ENCODE measurements at regions not wholly inside any gene's neighbourhood (a gene's known extent, or its start where the extent isn't known, plus 50 kb on each side); places are given as distances from the start of the nearest gene placed in this dataset.

GRCh38 chr6:80566361-80566760 is 459.9 kb downstream of the BCKDHB start:
- no peak overlapping the region for H3K27ac ChIP-seq (ENCODE audit: low read length)
- H3K4me1 ChIP-seq (ENCODE audit: control insufficient read depth in 1 of 2, insufficient read depth in 2 of 2, low read length in 2 of 2): no peaks in the 10 kb centered on the region
- no peaks in the 10 kb centered on the region for H3K9me3 ChIP-seq (ENCODE audit: control insufficient read depth in 1 of 2, low read length in 2 of 2)
- no peak overlapping the region for H3K4me3 ChIP-seq (ENCODE audit: low read depth in 1 of 2, low read length in 2 of 2)
- no peaks in the 10 kb centered on the region for H3K36me3 ChIP-seq (ENCODE audit: control insufficient read depth in 1 of 2, insufficient read depth in 2 of 2, low read length in 2 of 2)
- no peaks in the 10 kb centered on the region for H3K27me3 ChIP-seq (ENCODE audit: low read depth, low read length)

GRCh38 chr6:80553071-80553740 is 446.7 kb downstream of the BCKDHB start:
- H3K27ac ChIP-seq (ENCODE audit: low read length): no peak overlapping the region
- H3K4me3 ChIP-seq (ENCODE audit: low read depth in 1 of 2, low read length in 2 of 2): no peak overlapping the region
- no peaks in the 10 kb centered on the region for H3K27me3 ChIP-seq (ENCODE audit: low read depth, low read length)
- H3K4me1 ChIP-seq (ENCODE audit: control insufficient read depth in 1 of 2, insufficient read depth in 2 of 2, low read length in 2 of 2): peaks cover 0 to 5% of the 10 kb centered on the region in 2 donors
- H3K9me3 ChIP-seq (ENCODE audit: control insufficient read depth in 1 of 2, low read length in 2 of 2): no peaks in the 10 kb centered on the region
- no peaks in the 10 kb centered on the region for H3K36me3 ChIP-seq (ENCODE audit: control insufficient read depth in 1 of 2, insufficient read depth in 2 of 2, low read length in 2 of 2)

- Histone ChIP-seq H3K4me3 (ENCODE audit: low read depth in 1 of 2, low read length in 2 of 2) (no peak overlapping the region), H3K9me3 (ENCODE audit: control insufficient read depth in 1 of 2, low read length in 2 of 2) (no peaks in the 10 kb centered on the region), H3K27me3 (ENCODE audit: low read depth, low read length) (no peaks in the 10 kb centered on the region), H3K4me1 (ENCODE audit: control insufficient read depth in 1 of 2, insufficient read depth in 2 of 2, low read length in 2 of 2) (peaks cover 0 to 10% of the 10 kb centered on the region in 2 donors), H3K36me3 (ENCODE audit: control insufficient read depth in 1 of 2, insufficient read depth in 2 of 2, low read length in 2 of 2) (no peaks in the 10 kb centered on the region), H3K27ac (ENCODE audit: low read length) (no peak overlapping the region)
Observed at GRCh38 chr6:80550748-80551147, 444.3 kb downstream of the BCKDHB start.

GRCh38 chr6:80550281-80550680 is 443.8 kb downstream of the BCKDHB start:
- no peak overlapping the region for H3K4me3 ChIP-seq (ENCODE audit: low read depth in 1 of 2, low read length in 2 of 2)
- no peaks in the 10 kb centered on the region for H3K9me3 ChIP-seq (ENCODE audit: control insufficient read depth in 1 of 2, low read length in 2 of 2)
- no peaks in the 10 kb centered on the region for H3K27me3 ChIP-seq (ENCODE audit: low read depth, low read length)
- peaks cover 0 to 10% of the 10 kb centered on the region in 2 donors for H3K4me1 ChIP-seq (ENCODE audit: control insufficient read depth in 1 of 2, insufficient read depth in 2 of 2, low read length in 2 of 2)
- H3K27ac ChIP-seq (ENCODE audit: low read length): no peak overlapping the region
- H3K36me3 ChIP-seq (ENCODE audit: control insufficient read depth in 1 of 2, insufficient read depth in 2 of 2, low read length in 2 of 2): no peaks in the 10 kb centered on the region

GRCh38 chr6:80548532-80548931 is 442.1 kb downstream of the BCKDHB start:
- H3K27ac ChIP-seq (ENCODE audit: low read length): no peak overlapping the region
- H3K36me3 ChIP-seq (ENCODE audit: control insufficient read depth in 1 of 2, insufficient read depth in 2 of 2, low read length in 2 of 2): no peaks in the 10 kb centered on the region
- no peaks in the 10 kb centered on the region for H3K27me3 ChIP-seq (ENCODE audit: low read depth, low read length)
- H3K4me1 ChIP-seq (ENCODE audit: control insufficient read depth in 1 of 2, insufficient read depth in 2 of 2, low read length in 2 of 2): peaks cover 0 to 10% of the 10 kb centered on the region in 2 donors
- no peaks in the 10 kb centered on the region for H3K9me3 ChIP-seq (ENCODE audit: control insufficient read depth in 1 of 2, low read length in 2 of 2)
- H3K4me3 ChIP-seq (ENCODE audit: low read depth in 1 of 2, low read length in 2 of 2): no peak overlapping the region

- Histone ChIP-seq H3K36me3 (ENCODE audit: control insufficient read depth in 1 of 2, insufficient read depth in 2 of 2, low read length in 2 of 2) (no peaks in the 10 kb centered on the region), H3K27ac (ENCODE audit: low read length) (no peak overlapping the region), H3K4me1 (ENCODE audit: control insufficient read depth in 1 of 2, insufficient read depth in 2 of 2, low read length in 2 of 2) (peaks cover 0 to 10% of the 10 kb centered on the region in 2 donors), H3K4me3 (ENCODE audit: low read depth in 1 of 2, low read length in 2 of 2) (no peak overlapping the region), H3K27me3 (ENCODE audit: low read depth, low read length) (no peaks in the 10 kb centered on the region), H3K9me3 (ENCODE audit: control insufficient read depth in 1 of 2, low read length in 2 of 2) (no peaks in the 10 kb centered on the region)
Observed at GRCh38 chr6:80547827-80548226, 441.4 kb downstream of the BCKDHB start.

GRCh38 chr6:80544976-80545722 is 438.7 kb downstream of the BCKDHB start:
- H3K27ac ChIP-seq (ENCODE audit: low read length): no peak overlapping the region

GRCh38 chr6:80544555-80544954 is 438.1 kb downstream of the BCKDHB start:
- H3K27ac ChIP-seq (ENCODE audit: low read length): no peak overlapping the region
- H3K27me3 ChIP-seq (ENCODE audit: low read depth, low read length): no peaks in the 10 kb centered on the region
- H3K9me3 ChIP-seq (ENCODE audit: control insufficient read depth in 1 of 2, low read length in 2 of 2): no peaks in the 10 kb centered on the region
- H3K36me3 ChIP-seq (ENCODE audit: control insufficient read depth in 1 of 2, insufficient read depth in 2 of 2, low read length in 2 of 2): no peaks in the 10 kb centered on the region
- no peak overlapping the region for H3K4me3 ChIP-seq (ENCODE audit: low read depth in 1 of 2, low read length in 2 of 2)
- H3K4me1 ChIP-seq (ENCODE audit: control insufficient read depth in 1 of 2, insufficient read depth in 2 of 2, low read length in 2 of 2): peaks cover 0 to 10% of the 10 kb centered on the region in 2 donors

More at GRCh38 chr6:80544976-80545722, 438.7 kb downstream of the BCKDHB start:
- Histone ChIP-seq H3K27me3 (ENCODE audit: low read depth, low read length) (no peaks in the 10 kb centered on the region), H3K9me3 (ENCODE audit: control insufficient read depth in 1 of 2, low read length in 2 of 2) (no peaks in the 10 kb centered on the region), H3K36me3 (ENCODE audit: control insufficient read depth in 1 of 2, insufficient read depth in 2 of 2, low read length in 2 of 2) (no peaks in the 10 kb centered on the region), H3K4me3 (ENCODE audit: low read depth in 1 of 2, low read length in 2 of 2) (no peak overlapping the region), H3K4me1 (ENCODE audit: control insufficient read depth in 1 of 2, insufficient read depth in 2 of 2, low read length in 2 of 2) (peaks cover 0 to 10% of the 10 kb centered on the region in 2 donors)

GRCh38 chr6:80543598-80544222 is 437.2 kb downstream of the BCKDHB start:
- H3K4me3 ChIP-seq (ENCODE audit: low read depth in 1 of 2, low read length in 2 of 2): no peak overlapping the region
- H3K9me3 ChIP-seq (ENCODE audit: control insufficient read depth in 1 of 2, low read length in 2 of 2): no peaks in the 10 kb centered on the region
- peaks cover 0 to 9% of the 10 kb centered on the region in 2 donors for H3K4me1 ChIP-seq (ENCODE audit: control insufficient read depth in 1 of 2, insufficient read depth in 2 of 2, low read length in 2 of 2)
- H3K27me3 ChIP-seq (ENCODE audit: low read depth, low read length): no peaks in the 10 kb centered on the region
- no peaks in the 10 kb centered on the region for H3K36me3 ChIP-seq (ENCODE audit: control insufficient read depth in 1 of 2, insufficient read depth in 2 of 2, low read length in 2 of 2)
- H3K27ac ChIP-seq (ENCODE audit: low read length): no peak overlapping the region

GRCh38 chr6:80543151-80543550 is 436.7 kb downstream of the BCKDHB start:
- Histone ChIP-seq H3K27ac (ENCODE audit: low read length) (no peak overlapping the region), H3K27me3 (ENCODE audit: low read depth, low read length) (no peaks in the 10 kb centered on the region), H3K9me3 (ENCODE audit: control insufficient read depth in 1 of 2, low read length in 2 of 2) (no peaks in the 10 kb centered on the region), H3K4me1 (ENCODE audit: control insufficient read depth in 1 of 2, insufficient read depth in 2 of 2, low read length in 2 of 2) (peaks cover 0 to 4% of the 10 kb centered on the region in 2 donors), H3K36me3 (ENCODE audit: control insufficient read depth in 1 of 2, insufficient read depth in 2 of 2, low read length in 2 of 2) (no peaks in the 10 kb centered on the region), H3K4me3 (ENCODE audit: low read depth in 1 of 2, low read length in 2 of 2) (no peak overlapping the region)

- Histone ChIP-seq H3K27me3 (ENCODE audit: low read depth, low read length) (no peaks in the 10 kb centered on the region), H3K4me1 (ENCODE audit: control insufficient read depth in 1 of 2, insufficient read depth in 2 of 2, low read length in 2 of 2) (peaks cover 0 to 3% of the 10 kb centered on the region in 2 donors), H3K27ac (ENCODE audit: low read length) (no peak overlapping the region), H3K4me3 (ENCODE audit: low read depth in 1 of 2, low read length in 2 of 2) (no peak overlapping the region), H3K36me3 (ENCODE audit: control insufficient read depth in 1 of 2, insufficient read depth in 2 of 2, low read length in 2 of 2) (no peaks in the 10 kb centered on the region), H3K9me3 (ENCODE audit: control insufficient read depth in 1 of 2, low read length in 2 of 2) (no peaks in the 10 kb centered on the region)
Observed at GRCh38 chr6:80541886-80542285, 435.4 kb downstream of the BCKDHB start.

Measured in muscle layer of duodenum (tissue), 2 donors.